Inflammatory macrophage treated with lipopolysaccharide for 4 hours (primary cell): ENCODE measurements at regions not wholly inside any gene's neighbourhood (a gene's known extent, or its start where the extent isn't known, plus 50 kb on each side); places are given as distances from the start of the nearest gene placed in this dataset.

Experiments used
- DNase-seq: peaks from one replicate; pipeline ENCODE4 v3.0.0-alpha.2; 2020

- DNase-seq = no peak
Measured at GRCh38 chr1:201589186-201589585, 50.3 kb downstream of the NAV1 start.

GRCh38 chr1:201590474-201590873, 51.5 kb downstream of the NAV1 start:
- DNase-seq = no peak

- DNase-seq = no peak
Measured at GRCh38 chr1:201591348-201591747, 52.4 kb downstream of the NAV1 start.

- DNase-seq = no peak
Measured at GRCh38 chr1:201591981-201592380, 53.1 kb downstream of the NAV1 start.

GRCh38 chr1:201593200-201593921, 54.4 kb downstream of the NAV1 start:
- DNase-seq = peak; percentile 80

GRCh38 chr1:201594575-201595245, 55.8 kb downstream of the NAV1 start:
- DNase-seq = no peak

- no peak for DNase-seq
Measured at GRCh38 chr1:201595381-201595780, 56.5 kb downstream of the NAV1 start.

GRCh38 chr1:201596101-201596868, 57.4 kb downstream of the NAV1 start:
- DNase-seq = no peak

- no peak for DNase-seq
Measured at GRCh38 chr1:201597551-201598230, 58.8 kb downstream of the NAV1 start.

GRCh38 chr1:201598396-201598795, 59.5 kb downstream of the NAV1 start:
- DNase-seq = no peak

GRCh38 chr1:201598973-201599372, 60.0 kb downstream of the NAV1 start:
- no peak for DNase-seq

GRCh38 chr1:201599548-201599947, 60.6 kb downstream of the NAV1 start:
- DNase-seq = no peak

GRCh38 chr1:201602413-201603265, 63.7 kb downstream of the NAV1 start:
- DNase-seq = no peak

GRCh38 chr1:201603613-201604232, 64.8 kb downstream of the NAV1 start:
- no peak for DNase-seq

- DNase-seq = no peak
Measured at GRCh38 chr1:201605385-201606010, 66.6 kb downstream of the NAV1 start.

- DNase-seq = no peak
Measured at GRCh38 chr1:201606096-201606495, 67.2 kb downstream of the NAV1 start.

GRCh38 chr1:201606623-201607022, 67.7 kb downstream of the NAV1 start:
- DNase-seq = no peak

- DNase-seq = no peak
Measured at GRCh38 chr1:201608635-201609395, 69.9 kb downstream of the NAV1 start.

- DNase-seq = no peak
Measured at GRCh38 chr1:201609661-201610318, 70.9 kb downstream of the NAV1 start.

GRCh38 chr1:201610858-201611257, 71.9 kb downstream of the NAV1 start:
- DNase-seq = no peak
